NB4 (cell line): ENCODE measurements at regions not wholly inside any gene's neighbourhood (a gene's known extent, or its start where the extent isn't known, plus 50 kb on each side); places are given as distances from the start of the nearest gene placed in this dataset.

Experiments
- DNase-seq: peaks from one replicate; pipeline ENCODE4 v3.0.0; 2010; ENCODE audit warnings: low read depth
- H3K4me3 ChIP-seq: one replicate; pipeline ENCODE4 v1.5.1; 2011; ENCODE audit warnings: mild to moderate bottlenecking, low read depth, low read length, moderate library complexity
- MYC ChIP-seq: IDR thresholded peaks from 2 replicates; pipeline ENCODE4 v1.6.1; 2011; ENCODE audit warnings: low read depth, low read length
- POLR2A ChIP-seq: IDR thresholded peaks from 2 replicates; pipeline ENCODE4 v1.6.1; 2011; ENCODE audit warnings: mild to moderate bottlenecking; ENCODE audit not compliant: insufficient read length; ENCODE audit errors: extremely low read depth
- TF ChIP-seq, protein P1 (sequence below): IDR thresholded peaks from 2 replicates; pipeline ENCODE4 v1.6.1; 2011; ENCODE audit warnings: low read depth, low read length
- TF ChIP-seq, protein P2 (sequence below): IDR thresholded peaks from one replicate; pipeline ENCODE4 v1.5.1; 2012; ENCODE audit warnings: low read depth, low read length

DNA sequence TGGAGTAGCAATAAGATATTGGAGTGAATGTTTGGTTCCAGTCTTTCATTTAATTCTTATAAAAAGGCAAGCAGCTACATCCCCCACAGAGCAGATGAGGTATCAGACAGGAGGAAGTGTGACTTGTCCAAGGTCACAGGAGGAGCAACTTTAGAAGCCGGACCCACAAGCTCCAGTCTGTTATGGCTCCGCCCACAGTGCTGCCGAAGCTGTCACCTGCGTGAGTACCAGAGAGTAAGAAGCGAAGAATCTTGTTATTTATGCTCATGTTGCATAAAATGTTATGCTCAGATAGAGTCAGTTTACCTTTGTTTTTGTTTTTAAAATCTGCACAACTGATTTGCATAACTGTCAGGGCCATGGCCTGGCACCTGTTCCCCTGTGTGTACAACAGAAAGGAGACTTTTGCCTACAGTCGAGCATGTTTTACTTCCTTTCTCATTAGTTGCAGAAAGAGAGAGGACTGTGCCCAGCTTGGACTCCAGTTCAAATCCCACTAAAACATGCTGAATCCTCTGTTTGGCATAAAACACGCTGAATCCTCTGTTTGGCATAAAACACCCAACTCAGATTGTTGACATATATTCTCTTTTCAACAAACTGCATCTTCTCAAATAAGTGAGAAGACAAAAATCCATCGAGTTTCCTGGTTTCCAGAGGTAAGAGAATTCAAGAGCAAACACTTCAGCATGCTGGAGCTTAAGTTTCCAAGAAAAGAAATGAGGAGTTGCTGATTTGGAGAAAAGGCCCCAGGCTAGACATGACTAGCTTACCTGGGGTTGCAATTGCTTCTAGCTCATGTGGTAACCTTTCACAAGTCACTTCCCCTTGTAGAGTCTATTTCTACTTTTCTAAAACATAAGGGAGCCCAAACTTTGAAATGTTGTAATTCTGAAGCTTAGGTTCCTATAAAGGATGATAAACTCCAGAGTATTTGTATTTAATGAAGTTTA lies 409.8 kb upstream of the ZMIZ1 start:
- TF ChIP-seq, protein P1, sequence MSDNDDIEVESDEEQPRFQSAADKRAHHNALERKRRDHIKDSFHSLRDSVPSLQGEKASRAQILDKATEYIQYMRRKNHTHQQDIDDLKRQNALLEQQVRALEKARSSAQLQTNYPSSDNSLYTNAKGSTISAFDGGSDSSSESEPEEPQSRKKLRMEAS, result no peak
- TF ChIP-seq MYC (no peak), POLR2A (no peak)
- TF ChIP-seq, protein P2, sequence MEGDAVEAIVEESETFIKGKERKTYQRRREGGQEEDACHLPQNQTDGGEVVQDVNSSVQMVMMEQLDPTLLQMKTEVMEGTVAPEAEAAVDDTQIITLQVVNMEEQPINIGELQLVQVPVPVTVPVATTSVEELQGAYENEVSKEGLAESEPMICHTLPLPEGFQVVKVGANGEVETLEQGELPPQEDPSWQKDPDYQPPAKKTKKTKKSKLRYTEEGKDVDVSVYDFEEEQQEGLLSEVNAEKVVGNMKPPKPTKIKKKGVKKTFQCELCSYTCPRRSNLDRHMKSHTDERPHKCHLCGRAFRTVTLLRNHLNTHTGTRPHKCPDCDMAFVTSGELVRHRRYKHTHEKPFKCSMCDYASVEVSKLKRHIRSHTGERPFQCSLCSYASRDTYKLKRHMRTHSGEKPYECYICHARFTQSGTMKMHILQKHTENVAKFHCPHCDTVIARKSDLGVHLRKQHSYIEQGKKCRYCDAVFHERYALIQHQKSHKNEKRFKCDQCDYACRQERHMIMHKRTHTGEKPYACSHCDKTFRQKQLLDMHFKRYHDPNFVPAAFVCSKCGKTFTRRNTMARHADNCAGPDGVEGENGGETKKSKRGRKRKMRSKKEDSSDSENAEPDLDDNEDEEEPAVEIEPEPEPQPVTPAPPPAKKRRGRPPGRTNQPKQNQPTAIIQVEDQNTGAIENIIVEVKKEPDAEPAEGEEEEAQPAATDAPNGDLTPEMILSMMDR, result no peak
- H3K4me3 ChIP-seq, result no peak overlapping the region
- DNase-seq, result no peak

DNA sequence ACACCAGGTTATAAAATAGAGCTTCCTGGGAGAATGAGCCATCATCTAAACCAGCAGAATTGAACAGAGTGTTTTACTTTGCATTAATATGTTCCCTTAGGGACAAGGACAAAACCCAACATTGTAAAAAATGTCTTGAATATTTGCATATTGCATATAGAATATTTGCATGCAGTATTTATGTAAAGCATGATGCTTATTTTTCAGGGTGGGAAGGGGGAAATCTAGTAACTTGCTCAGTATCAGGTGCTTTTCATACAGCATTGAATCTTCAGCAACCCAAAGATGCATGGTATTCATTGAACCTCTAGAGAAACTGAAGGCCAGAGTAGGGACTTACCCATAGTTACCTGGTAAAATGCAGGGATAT lies 409.2 kb upstream of the ZMIZ1 start:
- no peak for DNase-seq
- no peak overlapping the region for H3K4me3 ChIP-seq
- TF ChIP-seq MYC, result no peak
- TF ChIP-seq, protein P2, result no peak
- TF ChIP-seq, protein P1, result no peak
- TF ChIP-seq POLR2A, result no peak

DNA sequence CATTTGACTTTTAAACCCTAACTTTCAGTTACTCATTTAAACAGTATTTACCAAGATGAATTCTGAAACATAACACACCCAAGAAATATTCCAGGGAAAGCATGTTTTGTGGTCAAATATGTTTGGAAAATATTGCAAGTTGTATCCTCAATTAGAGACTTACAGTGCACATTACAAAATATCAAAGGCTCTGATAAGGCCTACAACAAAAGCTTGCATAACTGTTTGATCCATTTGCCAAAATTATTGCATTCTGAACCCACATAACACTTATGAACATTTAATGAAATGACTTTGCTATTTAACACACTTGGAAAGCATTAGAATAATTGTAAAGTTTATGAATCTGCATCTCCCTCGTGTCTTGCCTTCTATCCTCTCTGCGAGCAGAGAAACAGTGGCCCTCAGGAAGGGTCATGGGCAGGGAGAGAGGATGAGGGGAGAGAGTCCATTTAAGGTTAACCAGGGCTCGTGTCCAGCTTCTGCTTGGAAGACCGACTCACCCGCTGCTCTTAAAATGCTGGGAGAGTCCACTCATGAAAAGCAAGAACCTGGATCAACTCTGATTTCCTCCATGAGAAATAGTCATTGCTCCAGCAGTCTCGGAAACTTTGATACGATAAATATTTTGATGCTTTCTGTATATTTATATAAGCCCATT lies 408.2 kb upstream of the ZMIZ1 start:
- no peak overlapping the region for H3K4me3 ChIP-seq
- no peak for DNase-seq
- TF ChIP-seq MYC (no peak), POLR2A (no peak)
- TF ChIP-seq, protein P1, result no peak
- TF ChIP-seq, protein P2, result no peak

DNA sequence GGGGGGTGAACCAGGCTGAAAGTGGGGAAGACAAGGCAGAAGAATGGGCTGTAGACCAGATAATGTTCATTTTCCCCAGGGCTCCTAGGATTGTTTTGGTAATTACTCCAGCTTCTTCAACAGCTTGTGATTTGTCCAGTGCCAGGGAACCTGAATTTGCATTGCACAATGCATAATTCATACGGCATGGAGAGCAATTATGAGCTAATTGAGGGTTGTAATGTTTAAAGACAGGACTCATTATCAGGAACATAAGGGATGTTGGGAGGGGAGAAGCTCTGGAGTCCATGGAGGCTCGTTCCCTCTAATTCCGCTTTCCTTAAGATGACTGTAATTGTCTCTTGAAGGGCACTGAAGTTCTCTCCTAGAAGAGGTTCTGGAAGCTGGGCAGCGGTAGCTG lies 405.0 kb upstream of the ZMIZ1 start:
- no peak overlapping the region for H3K4me3 ChIP-seq
- DNase-seq, result no peak
- TF ChIP-seq, protein P2, result no peak
- TF ChIP-seq MYC, result no peak
- TF ChIP-seq POLR2A, result no peak
- TF ChIP-seq, protein P1, result no peak

DNA sequence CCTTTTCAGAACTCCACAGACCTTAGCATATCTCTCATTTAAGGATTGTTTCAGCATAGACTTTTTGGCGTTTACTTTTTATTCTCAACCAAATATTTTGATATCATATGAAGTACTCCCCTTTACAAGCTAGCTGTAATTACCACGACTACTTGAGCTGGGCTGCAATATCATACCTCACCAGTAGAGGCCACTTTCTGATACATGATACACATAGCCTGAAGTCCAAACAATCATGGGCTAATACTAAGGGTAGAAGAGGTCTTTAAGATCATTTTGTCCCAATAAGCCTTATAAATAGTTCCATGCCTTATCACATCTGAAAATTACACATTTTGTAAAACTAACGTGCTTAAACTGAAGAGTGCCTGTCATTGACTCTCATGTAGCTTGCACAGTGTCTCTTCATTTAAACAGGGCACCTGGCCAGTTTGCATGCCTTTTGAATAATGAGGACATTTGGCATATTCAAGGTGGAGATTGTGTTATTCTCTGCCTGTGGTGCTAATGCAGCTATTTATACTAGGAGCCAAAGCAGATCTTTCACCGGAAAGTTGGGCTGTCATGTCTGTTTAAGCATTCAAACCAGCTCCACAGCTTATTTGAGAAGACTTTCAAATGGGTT lies 403.7 kb upstream of the ZMIZ1 start:
- TF ChIP-seq, protein P2, result peak; percentile 70
- no peak for TF ChIP-seq MYC
- H3K4me3 ChIP-seq, result no peak overlapping the region
- peak; percentile 55 for DNase-seq
